ENCODE measurements at regions not wholly inside any gene's neighbourhood (a gene's known extent, or its start where the extent isn't known, plus 50 kb on each side); places are given as distances from the start of the nearest gene placed in this dataset.

DNA sequence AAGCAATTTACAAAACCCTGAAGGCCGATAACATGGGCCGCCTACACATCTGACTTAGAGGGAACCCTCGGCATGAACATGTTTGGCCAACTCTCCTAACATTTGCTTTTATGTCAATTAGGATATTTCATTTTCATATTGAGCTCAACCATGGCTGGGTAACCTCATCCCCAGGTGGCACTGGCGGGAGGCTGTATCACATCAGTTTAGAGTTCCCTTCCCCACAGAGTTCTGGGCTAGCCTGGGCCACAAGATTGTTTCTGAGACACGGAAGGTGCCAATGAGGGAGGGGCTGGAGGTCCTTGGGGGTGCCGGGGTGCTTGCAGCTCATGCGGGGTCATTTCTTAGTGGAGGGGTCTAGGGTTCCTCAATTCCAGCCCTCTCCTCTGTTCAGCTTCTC lies 386.5 kb upstream of the MKI67 start:
- CTCF ChIA-PET (ENCODE audit: low intra/inter-chr PET ratio, low total read pairs), result no interaction called here

More for the DNA sequence above, 386.5 kb upstream of the MKI67 start:
- WGBS (ENCODE audit: low lambda C conversion rate), result 0% methylated on average over 4 of the region's 7 CpGs
- FAIRE-seq (no peak), ATAC-seq (no peak), DNase-seq (ENCODE audit: low spot score) (no peak)
- Histone ChIP-seq H2AFZ (ENCODE audit: low read length) (no peak overlapping the region), H3K4me2 (ENCODE audit: low read depth, low read length) (no peak overlapping the region), H3K27ac (ENCODE audit: extremely low read length, insufficient read depth, low read length) (no peak overlapping the region), H3K4me3 (replicated peaks in 1 of 3; ENCODE audit: insufficient read depth in 1 of 3, low read depth in 2 of 3, low read length in 3 of 3) (no peak overlapping the region), H3K36me3 (replicated peaks in 1 of 2; ENCODE audit: control insufficient read depth in 1 of 2, insufficient read depth in 2 of 2, low read length in 2 of 2) (no peaks in the 10 kb centered on the region), H3K4me1 (ENCODE audit: insufficient read depth, low read length) (no peaks in the 10 kb centered on the region), H4K20me1 (ENCODE audit: insufficient read depth, low read length) (no peaks in the 10 kb centered on the region), H3K9me3 (ENCODE audit: low read length) (no peaks in the 10 kb centered on the region), H3K27me3 (ENCODE audit: control insufficient read depth in 1 of 2, insufficient read depth in 2 of 2, low read length in 2 of 2) (peaks cover 1 to 11% of the 10 kb centered on the region in 2 experiments; a peak in 1 of 5 replicates), H3K79me2 (ENCODE audit: insufficient read depth, low read length) (no peaks in the 10 kb centered on the region), H3K9ac (ENCODE audit: insufficient read depth, low read depth, low read length) (no peak overlapping the region)
- POLR2A ChIA-PET, result no interaction called here
- in situ Hi-C loops (cut with HindIII; ENCODE audit: extremely low pct_ligation_motif_present, low pct_unique_long_range_greater_than_20kb), result no loop called here
- TF ChIP-seq ARNT2 (CRISPR knock-in tag; IDR thresholded peaks at IDR 0.05; ENCODE audit: low read depth) (no peak), ZNF382 (CRISPR knock-in tag; IDR thresholded peaks at IDR 0.05; ENCODE audit: borderline replicate concordance) (no peak), ZNF614 (CRISPR knock-in tag; IDR thresholded peaks at IDR 0.05; ENCODE audit: borderline replicate concordance) (no peak), NFKB2 (CRISPR knock-in tag; IDR thresholded peaks at IDR 0.05; ENCODE audit: borderline replicate concordance) (no peak), ZNF703 (CRISPR knock-in tag; IDR thresholded peaks at IDR 0.05; ENCODE audit: borderline replicate concordance) (no peak), U2AF2 (IDR thresholded peaks at IDR 0.05; ENCODE audit: low read depth, low read length) (no peak), ARNT (IDR thresholded peaks at IDR 0.05) (no peak), PPARG (CRISPR knock-in tag; conservative IDR thresholded peaks at IDR 0.05) (no peak), EZH2 (conservative IDR thresholded peaks at IDR 0.05; ENCODE audit: low read depth, low read length) (no peak), BRCA1 (CRISPR knock-in tag; IDR thresholded peaks at IDR 0.05) (no peak), ZNF672 (CRISPR knock-in tag; IDR thresholded peaks at IDR 0.05) (no peak), SRSF9 (IDR thresholded peaks at IDR 0.05; ENCODE audit: borderline replicate concordance, insufficient read depth, low read depth, low read length, poor library complexity, severe bottlenecking) (no peak), ZNF468 (CRISPR knock-in tag; IDR thresholded peaks at IDR 0.05) (no peak)
- TF ChIP-seq, protein P1, sequence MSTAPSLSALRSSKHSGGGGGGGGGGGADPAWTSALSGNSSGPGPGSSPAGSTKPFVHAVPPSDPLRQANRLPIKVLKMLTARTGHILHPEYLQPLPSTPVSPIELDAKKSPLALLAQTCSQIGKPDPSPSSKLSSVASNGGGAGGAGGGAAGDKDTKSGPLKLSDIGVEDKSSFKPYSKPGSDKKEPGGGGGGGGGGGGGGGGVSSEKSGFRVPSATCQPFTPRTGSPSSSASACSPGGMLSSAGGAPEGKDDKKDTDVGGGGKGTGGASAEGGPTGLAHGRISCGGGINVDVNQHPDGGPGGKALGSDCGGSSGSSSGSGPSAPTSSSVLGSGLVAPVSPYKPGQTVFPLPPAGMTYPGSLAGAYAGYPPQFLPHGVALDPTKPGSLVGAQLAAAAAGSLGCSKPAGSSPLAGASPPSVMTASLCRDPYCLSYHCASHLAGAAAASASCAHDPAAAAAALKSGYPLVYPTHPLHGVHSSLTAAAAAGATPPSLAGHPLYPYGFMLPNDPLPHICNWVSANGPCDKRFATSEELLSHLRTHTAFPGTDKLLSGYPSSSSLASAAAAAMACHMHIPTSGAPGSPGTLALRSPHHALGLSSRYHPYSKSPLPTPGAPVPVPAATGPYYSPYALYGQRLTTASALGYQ (CRISPR knock-in tag; IDR thresholded peaks at IDR 0.05), result no peak
- TF ChIP-seq, protein P2, sequence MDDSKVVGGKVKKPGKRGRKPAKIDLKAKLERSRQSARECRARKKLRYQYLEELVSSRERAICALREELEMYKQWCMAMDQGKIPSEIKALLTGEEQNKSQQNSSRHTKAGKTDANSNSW (CRISPR knock-in tag; IDR thresholded peaks at IDR 0.05; ENCODE audit: borderline replicate concordance), result no peak
- intact Hi-C loops (cut with micrococcal nuclease; ENCODE audit: unreplicated experiment), result no loop called here
- no TSS peak for BruUV-seq (replicated peaks)

Measured in HepG2 (cell line).